SIG-M5 treated with dmso at 0.1 percent for 504 hours (cell line): ENCODE measurements at regions not wholly inside any gene's neighbourhood (a gene's known extent, or its start where the extent isn't known, plus 50 kb on each side); places are given as distances from the start of the nearest gene placed in this dataset.
A peak's percentile ranks its signal among the peaks of the same experiment; 100 is the strongest.

Experiments used
- DNase-seq: peaks from one replicate; lab custom pipeline; 2025; ENCODE audit not compliant: unreplicated experiment; lab: John Stamatoyannopoulos, UW

DNA sequence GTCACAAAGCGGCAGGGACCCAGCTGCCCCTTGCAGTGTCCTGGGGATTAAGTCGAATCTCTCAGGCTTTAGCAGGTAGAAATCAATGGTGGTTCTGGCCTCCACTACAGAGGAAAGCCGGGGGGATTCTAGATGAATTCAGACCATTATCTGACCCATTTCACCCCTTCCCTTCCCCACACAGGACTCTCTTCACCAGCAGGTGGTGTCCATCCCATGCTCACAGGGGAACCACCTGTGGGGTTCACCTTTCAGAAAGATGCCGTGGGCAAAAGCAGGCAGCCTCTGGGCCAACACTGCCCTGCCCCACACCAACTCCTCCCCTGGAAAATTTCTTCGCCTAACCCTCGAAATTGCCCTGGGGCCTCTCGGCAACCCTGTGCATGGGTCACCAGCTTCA is 123.8 kb upstream of the GGTLC1 start:
- no peak for DNase-seq

DNA sequence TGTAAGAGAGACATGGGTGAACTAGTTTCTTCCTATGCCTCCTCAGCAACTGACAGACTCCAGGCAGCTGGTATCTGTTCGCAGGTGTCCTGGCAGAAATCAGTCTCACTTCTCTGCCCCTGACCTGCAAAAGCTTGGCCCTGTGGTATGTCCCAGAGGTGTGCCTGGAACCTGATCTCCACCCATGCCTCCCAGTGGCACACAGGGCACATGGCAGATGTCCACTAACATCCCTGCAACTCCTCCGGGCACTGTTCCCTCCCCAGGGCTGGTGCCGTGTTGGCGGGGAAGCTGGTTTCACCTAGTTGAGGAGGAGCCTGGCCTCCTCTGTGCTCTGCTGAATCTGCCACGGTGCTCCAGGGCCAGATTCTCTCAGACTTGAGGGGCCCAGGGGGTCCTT is 123.3 kb upstream of the GGTLC1 start:
- DNase-seq = no peak

DNA sequence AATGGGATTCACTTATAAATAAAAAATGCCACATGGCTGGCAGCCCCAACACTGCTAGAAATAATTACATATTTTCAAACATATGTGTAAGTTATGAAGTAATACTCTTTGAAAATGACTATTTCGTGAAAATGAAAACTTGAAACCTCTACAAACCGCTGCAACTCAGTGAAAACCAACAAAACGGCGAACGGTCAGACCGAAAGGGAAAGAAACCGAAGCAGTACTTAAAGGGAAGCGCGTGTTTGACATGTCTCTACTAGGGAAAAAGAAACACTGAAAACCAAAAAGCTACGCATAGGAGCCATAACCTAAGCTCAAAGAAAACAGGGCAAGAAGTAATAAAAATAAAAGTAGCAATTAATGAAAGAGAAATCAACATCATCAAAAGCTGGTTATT is 121.0 kb upstream of the GGTLC1 start:
- no peak for DNase-seq

DNA sequence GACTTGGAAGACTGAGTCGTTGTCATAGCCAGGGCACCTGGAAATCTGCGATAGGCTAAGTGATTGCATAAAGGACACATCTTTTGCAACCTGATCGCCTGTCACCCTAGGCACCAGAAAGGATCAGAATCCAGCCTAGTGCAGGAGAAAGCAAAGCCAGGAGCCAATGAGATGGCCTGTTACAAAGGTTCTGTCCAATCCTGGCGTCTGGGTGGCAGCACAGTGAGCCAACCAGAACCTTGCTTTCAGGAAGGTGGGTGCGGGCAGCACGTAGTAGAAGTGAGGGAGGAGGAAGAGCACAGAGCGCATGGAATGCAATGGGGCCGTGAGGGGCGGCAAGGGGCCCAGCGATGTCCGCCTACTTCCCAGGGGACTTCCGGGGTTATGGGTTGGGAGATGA is 120.4 kb upstream of the GGTLC1 start:
- DNase-seq = no peak

DNA sequence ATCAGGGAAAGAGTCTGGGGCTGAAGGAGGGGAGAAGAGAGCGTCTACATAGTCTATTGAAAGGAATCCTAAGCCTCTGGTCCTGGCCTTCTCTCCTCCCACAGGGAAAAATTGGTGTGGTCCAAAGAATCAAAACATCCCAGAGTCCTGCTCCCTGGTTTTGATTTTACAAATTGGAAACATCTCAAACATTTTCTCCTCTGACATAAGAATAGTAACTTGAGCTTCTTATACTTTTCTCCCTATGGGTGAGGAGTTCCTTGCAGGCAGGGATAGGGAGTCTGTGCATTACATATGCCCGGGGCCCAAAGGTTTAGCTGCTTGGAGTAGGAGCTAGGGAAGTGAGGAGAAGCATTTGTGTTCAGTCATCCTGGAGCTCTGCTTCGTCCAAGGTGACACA is 120.0 kb upstream of the GGTLC1 start:
- DNase-seq = no peak

DNA sequence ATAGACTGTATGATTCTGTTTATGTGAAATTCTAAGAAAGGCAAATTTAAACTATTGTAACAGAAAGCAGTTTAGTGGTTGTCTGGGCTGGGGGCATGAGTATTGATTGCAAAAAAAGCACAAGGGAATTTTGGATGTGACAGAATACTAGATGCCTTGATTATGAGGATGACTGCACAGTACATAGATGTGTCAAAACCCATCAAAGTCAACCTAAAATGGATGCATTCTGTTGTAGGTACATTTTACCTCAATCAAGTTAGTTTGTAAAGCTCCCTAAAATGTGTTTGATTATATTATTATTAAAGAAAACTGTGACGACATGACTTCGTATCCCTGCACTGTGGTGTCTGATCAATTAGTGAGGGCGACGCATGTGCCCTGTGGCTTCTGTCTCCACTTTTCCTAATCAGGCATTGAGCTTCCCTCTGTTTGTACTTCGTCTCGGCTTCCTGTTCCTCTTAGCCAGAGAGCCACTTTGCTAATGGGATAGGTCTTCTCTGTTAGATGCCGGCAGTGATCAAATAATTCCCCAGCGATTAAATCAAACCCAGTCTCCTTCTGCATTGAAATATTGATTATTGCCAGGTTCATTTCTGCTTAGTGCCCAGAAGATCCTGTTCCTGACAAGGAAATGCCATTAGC is 118.3 kb upstream of the GGTLC1 start:
- no peak for DNase-seq

DNA sequence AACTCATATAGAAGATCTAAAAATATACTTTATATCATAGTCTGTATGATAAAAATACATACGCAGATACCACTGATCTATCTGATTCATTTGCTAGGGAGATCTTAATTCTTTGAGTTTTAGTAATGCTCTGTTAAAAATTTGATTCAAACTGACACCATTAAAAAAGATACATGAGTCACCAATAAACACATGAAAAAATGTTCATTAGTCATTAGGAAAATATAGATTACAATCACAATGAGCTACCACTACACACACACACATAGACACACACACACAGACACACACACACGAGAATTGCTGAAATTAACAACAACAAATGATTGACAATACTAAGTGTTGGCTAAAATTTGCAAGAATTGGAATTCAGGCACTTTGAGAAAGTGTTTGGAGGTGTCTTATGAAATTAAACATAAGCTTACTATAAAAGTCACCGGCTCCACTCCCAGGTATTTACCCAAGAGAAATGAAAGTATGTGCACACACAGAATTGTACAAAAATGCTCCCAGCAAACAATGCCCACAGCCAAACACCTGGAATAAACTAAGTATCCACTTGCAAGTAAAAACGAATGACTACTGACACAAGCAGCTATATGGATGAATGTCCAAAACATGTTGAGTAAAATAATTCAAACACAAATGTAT is 117.7 kb upstream of the GGTLC1 start:
- no peak for DNase-seq

DNA sequence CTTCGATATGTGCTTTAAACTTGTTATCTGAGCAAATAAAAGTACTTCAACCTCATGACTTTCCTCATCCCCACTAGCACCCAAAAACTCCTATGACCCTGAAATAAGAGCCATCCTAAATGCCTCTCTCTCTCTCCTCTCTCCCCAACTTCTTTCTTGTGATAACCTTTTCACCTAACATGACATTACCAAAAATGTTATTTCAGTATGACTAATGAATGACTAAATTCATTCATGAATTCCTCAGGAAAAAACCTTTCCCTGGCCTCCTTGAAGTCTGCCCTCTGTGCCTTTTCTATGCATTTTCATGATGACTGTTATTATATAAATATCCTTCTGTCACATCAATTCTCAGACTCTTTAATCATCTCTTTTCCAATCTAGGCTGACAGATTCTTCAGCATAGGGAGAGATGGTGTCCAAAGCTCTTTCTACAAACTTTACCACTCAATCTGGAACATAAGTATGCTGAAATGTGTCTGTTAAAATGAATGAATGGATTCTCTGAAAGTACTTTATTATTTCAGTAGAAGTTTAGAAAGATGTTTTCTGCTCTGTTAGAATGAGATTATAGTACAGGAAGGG is 114.3 kb upstream of the GGTLC1 start:
- no peak for DNase-seq

DNA sequence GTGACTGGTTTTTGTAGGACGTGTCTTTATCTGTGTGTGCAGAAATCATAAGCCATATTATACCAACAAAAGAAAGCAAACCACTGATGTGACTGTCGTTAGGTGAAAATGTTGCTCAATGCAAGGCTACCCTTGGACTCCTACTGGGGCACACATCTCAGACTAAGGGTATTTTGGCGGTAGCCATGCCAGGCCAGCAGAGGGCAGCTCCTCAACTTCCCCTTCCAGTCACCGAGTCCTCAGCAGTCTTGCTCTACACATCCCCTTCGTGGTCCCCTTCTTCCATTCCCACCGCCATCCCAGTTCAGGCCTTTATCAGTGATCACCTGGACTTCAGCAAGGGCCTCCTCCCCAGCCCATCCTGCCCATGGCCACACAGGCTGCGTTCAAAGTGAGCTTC is 113.7 kb upstream of the GGTLC1 start:
- DNase-seq = peak; percentile 78

DNA sequence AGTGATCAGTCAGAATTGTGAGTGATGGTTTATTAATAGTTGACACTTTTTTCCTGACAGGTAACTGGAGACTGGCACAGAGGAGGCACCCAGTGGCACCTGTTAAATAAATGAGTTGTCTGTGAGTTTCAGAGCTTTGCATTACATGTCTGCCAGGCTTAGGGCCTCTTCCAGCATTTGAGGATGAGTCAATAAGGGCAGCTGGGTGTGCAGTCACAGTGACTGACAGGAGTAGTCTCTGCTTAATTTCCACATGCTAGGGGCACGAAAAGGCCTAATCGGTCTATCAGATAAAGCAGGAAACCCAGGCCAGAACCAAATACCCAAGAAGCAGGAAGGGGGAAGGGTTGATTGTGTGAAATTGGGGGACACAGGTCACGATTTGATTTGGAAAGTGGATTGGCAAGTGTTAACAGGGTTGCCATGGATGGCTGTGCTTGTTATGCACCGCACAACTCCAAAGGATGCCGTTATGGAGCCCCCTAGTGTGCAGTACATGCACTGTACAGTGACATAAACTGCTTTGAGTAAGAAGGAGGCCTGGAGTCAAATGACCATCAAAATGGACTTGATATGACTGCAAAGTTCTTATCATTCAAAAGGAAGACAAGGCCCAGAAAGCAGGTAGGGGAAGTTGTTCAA is 111.9 kb upstream of the GGTLC1 start:
- peak; percentile 55 for DNase-seq

DNA sequence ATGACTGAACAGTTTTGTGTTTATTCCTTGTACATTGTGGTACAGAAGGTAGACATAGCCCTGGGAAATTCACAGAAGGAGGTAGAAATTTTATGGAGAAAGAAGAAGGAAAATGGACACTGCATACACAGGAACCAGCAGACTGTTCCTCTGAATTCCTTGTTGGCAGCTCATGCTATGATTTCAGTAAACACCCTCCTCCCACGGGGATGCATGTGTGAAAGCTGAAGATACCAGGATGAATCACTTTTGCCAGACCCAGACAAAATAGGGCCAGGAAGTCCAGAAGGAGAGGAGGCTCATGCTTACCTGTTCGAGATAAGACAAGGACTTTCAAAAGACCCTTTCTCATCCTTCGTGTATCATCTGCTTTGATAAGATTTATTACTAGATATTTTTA is 110.3 kb upstream of the GGTLC1 start:
- DNase-seq = no peak

DNA sequence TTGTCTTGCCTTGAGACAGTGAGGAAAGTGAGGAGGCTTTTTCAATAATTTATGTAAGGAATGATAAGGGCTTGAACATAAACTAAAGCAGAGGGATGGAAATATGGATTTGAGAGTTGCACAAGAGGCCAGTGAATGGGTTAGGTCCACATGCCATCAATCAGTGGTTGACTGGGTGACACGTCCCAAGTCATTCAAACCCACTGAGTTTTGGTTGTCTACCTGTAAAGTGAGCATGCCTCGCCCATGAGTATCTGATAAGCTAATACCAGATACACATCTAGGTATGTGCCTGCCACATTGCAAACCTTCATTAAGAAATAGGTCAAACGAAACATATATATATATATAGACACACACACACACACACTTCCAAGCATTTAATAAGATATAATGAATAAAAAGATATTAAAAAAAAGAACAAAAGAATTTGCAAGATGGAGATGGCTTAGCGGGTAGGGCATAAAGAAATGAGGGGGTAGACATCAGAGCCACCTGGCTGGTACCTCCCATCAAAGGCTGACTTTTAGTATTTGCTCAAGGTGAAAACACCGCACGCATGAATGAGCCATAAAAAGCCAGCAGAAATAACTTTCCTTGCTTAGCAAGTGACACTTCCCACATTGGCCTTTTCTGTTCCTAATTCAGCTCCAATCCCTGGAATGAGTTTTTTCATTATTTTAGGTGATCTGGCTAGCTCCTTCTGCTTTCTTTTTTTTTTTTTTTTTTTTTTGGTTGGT is 109.1 kb upstream of the GGTLC1 start:
- no peak for DNase-seq

DNA sequence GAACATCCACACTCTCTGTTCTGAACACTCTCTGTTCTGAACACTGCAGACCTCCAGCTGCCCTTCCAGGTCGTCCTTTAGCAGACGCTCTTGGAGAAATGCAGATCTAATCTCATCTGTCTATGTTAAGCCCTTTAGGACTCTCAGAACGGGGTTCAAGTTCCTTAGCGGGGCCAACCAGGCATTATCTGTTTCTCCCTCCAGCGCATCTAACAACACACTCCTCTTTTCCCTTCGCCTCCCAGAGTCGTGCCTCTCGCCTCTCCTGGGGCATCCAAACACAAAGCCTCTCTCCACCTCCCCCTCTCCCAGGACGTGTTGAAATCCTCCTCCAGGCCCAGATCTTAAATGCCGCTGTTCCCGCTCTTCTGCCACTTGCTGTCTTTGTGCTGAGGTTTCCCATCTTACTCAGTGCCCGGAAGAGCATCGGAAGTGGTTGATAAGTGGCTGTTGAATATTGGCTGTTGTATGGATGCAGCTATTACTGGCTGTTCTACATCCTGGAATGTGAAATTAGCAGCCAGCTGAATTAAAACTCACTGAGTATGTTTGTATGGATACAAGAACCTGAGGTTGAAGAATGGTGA is 108.4 kb upstream of the GGTLC1 start:
- no peak for DNase-seq

DNA sequence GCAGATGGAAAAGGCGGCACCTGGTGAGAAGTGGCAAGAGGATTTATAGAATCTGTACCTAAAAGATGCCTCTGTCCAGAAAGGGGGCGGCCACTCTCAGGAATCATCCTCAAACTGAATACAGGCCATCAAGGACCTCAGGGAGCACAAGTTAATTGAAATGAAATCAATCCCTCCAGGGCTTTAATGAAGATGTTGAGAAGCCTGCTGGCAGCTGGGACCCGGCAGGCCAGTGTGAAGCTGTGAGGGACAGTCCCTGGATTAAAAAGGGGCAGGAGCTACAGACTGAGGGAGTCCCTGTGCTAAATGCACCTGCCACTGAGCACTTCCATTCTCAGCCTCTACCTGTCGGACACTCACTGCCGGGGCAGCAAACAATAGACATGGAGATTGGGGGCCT is 107.7 kb upstream of the GGTLC1 start:
- no peak for DNase-seq

DNA sequence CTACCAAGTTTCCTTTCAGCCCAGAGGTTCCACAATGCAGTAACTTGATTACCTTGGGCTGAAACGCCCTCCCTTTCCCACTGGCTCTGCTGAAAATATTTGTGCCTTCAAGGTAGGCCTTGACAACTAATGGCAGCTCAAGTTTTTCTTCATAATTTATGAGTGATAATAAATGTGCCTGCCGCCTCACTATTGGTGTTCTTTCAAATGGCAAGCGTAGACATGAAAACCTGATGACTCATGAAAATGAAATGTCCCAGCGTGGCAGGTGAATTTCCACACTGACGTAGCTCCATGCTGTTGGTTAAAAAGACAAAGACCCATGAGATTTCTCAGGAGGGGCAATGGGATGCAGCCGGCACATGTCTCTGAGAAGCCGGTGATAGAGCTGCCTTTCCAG is 107.2 kb upstream of the GGTLC1 start:
- no peak for DNase-seq

DNA sequence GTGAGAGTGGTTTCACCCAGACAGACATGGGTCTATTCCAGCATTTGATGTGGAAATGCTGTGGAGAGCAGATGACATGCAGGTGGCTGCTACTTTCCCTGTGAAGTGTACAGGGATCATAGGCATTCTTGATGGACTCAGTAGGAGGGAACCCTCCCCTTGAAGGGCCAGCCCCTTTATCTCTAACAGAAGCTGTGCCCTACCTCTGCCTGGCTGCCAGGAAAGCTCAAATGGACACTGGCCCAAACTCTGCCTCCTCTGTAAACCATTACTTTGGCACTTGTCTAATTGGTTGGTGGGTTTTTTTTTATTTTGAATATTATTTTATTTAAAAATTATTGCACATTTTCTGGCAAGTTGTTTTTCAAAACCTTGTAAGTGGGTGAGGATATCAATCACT is 106.7 kb upstream of the GGTLC1 start:
- no peak for DNase-seq

DNA sequence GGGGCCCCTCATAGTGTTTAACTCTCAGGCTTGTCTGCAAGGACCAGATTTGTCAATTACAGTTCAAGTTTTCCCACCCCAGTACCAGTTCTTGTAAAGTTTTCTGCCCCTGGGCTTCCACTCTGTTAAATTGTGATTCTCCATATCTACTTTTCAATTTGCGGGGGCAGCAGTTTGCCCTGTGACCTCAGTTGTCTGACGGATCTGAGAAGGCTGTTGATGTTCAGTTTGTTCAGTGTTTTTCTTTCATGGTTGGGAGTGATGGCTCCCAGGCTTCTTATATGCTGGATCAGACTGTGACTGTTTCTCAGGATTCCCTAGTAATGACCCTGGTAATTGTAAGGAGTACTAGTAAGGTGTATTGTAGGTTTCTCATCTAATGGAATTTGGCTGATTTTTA is 101.0 kb upstream of the GGTLC1 start:
- DNase-seq = no peak

DNA sequence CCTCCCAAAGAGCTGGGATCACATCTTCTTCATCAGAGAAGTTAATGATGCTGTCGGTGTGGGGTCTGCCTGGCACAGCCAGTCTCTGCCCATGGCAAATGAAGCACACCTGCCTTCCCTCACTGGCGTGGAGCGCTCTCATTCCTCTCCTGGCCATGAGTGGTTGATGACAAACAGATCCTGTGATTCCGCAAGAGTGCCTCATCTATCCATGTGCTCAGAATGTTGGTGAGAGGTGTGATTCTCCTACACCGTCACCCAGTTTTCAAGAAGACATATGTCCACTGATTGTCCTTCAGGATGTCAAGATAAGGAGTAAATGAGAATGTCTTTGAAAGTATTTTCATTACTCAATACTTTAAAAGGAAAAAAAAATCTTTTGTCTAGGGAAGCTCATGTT is 97.5 kb upstream of the GGTLC1 start:
- no peak for DNase-seq

DNA sequence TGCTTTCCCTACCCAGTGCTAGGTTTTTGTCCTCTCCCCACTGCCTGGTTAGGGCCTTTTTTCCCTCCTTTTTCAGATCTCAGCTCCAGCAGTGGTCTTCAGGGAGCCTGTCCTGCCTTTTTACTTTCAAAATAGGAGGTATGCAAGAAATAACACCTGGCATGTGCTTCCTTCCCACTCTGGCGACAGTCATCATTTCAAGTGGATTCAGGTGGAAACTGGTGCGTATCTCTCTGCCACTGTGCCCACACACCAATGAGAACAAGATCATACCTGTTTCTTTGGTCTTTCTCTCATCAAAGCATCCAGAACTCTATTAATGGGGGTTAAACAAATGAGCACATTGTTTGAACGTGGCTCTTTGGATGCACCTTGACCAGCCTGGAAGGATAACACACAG is 95.7 kb upstream of the GGTLC1 start:
- no peak for DNase-seq

DNA sequence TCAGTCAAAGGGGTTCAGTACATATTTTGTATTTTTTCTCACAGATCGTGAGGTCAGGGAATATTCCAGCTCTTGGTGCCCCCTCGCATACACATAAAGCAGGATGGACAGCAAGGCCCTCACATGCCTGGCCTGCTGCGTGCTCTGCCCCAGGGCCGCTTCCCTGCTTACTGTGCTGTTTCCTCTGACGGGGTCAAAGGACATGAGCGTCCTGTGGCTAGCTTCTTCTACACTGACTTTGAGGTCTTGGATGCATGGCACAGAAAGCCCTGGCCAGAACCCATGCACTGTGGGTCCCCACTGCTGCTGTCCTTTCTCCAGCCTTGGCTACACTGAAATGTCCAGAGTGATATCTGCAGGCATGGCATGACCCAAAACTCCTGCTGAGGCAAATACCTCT is 92.5 kb upstream of the GGTLC1 start:
- no peak for DNase-seq

DNA sequence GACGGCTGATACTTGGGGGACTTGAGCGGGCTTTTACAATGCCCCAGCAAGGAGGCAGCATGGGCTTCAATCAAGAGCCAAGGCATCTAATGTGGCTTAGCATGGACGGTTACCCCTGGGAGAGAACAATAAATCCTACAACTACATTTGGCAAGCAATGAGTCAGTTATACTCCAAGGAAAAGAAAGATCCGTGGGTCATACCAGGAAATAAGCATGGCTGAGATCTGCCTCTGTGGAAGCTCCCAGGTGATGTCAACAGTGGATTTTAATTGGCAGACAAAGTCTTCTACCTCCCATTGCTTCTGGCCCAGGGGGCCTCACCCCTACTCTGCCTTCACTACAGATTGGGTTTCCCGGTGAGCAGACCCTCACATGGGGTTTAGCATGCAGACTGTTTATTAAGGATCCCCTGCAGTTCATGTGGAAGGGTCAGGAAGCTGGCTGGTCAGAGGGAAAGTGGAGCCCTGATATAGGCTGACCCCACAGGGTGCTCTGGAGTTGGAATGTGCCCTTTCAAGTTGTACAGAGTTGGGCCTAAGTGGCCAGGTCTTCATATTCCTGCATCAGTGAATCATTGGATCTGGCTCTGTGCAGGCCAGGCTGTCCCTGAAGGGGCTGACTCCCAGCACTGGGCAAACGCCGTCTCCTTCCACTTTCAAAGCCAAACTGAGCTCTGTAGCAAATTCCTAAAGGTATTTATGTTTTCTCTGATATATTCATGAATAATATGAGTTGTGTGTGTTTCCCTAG is 91.3 kb upstream of the GGTLC1 start:
- no peak for DNase-seq
